PC-3 (cell line): ENCODE measurements at regions not wholly inside any gene's neighbourhood (a gene's known extent, or its start where the extent isn't known, plus 50 kb on each side); places are given as distances from the start of the nearest gene placed in this dataset.

ENCODE experiments used
- CTCF ChIP-seq: fragments of 300-600 bp; sonication (generic); conservative IDR thresholded peaks from 2 replicates; pipeline ENCODE4 v1.5.1; 2017; ENCODE audit warnings: antibody characterized with exemption, low read depth, mild to moderate bottlenecking, low read length
- EZH2 ChIP-seq: fragments of 300-600 bp; sonication (generic); IDR thresholded peaks from one replicate; pipeline ENCODE4 v1.6.1; 2017; ENCODE audit warnings: antibody characterized with exemption, mild to moderate bottlenecking, low read length; ENCODE audit not compliant: unreplicated experiment
- EZH2phosphoT487 ChIP-seq: fragments of 300-600 bp; sonication (generic); IDR thresholded peaks from 2 replicates; pipeline ENCODE4 v1.6.1; 2018; ENCODE audit warnings: mild to moderate bottlenecking, antibody characterized with exemption, low read length, borderline replicate concordance

- no peak for TF ChIP-seq EZH2
- TF ChIP-seq CTCF: no peak
- TF ChIP-seq EZH2phosphoT487: no peak
Observed at GRCh38 chr3:193963808-193964516, 172.0 kb upstream of the HES1 start.
